ENCODE measurements at regions not wholly inside any gene's neighbourhood (a gene's known extent, or its start where the extent isn't known, plus 50 kb on each side); places are given as distances from the start of the nearest gene placed in this dataset.
A peak's percentile ranks its signal among the peaks of the same experiment; 100 is the strongest.

- TF ChIP-seq CTCF (conservative IDR thresholded peaks at IDR 0.05; ENCODE audit: low read depth, low read length): no peak
- H3K4me3 ChIP-seq (ENCODE audit: low read depth, low read length): no peak overlapping the region
- DNase-seq (ENCODE audit: low read depth): no peak
Measured at GRCh38 chr3:105235785-105236184, 130.9 kb upstream of the ALCAM start.

- DNase-seq (ENCODE audit: low read depth): no peak
- no peak for TF ChIP-seq CTCF (conservative IDR thresholded peaks at IDR 0.05; ENCODE audit: low read depth, low read length)
- no peak overlapping the region for H3K4me3 ChIP-seq (ENCODE audit: low read depth, low read length)
Measured at GRCh38 chr3:105238367-105238766, 128.3 kb upstream of the ALCAM start.

GRCh38 chr3:105243076-105243475, 123.6 kb upstream of the ALCAM start:
- TF ChIP-seq CTCF (conservative IDR thresholded peaks at IDR 0.05; ENCODE audit: low read depth, low read length): no peak
- no peak overlapping the region for H3K4me3 ChIP-seq (ENCODE audit: low read depth, low read length)
- no peak for DNase-seq (ENCODE audit: low read depth)

- H3K4me3 ChIP-seq (ENCODE audit: low read depth, low read length): no peak overlapping the region
- no peak for DNase-seq (ENCODE audit: low read depth)
- no peak for TF ChIP-seq CTCF (conservative IDR thresholded peaks at IDR 0.05; ENCODE audit: low read depth, low read length)
Measured at GRCh38 chr3:105246536-105246935, 120.2 kb upstream of the ALCAM start.

GRCh38 chr3:105253225-105253624, 113.5 kb upstream of the ALCAM start:
- TF ChIP-seq CTCF (conservative IDR thresholded peaks at IDR 0.05; ENCODE audit: low read depth, low read length): no peak

GRCh38 chr3:105254154-105254553, 112.6 kb upstream of the ALCAM start:
- no peak overlapping the region for H3K4me3 ChIP-seq (ENCODE audit: low read depth, low read length)
- TF ChIP-seq CTCF (conservative IDR thresholded peaks at IDR 0.05; ENCODE audit: low read depth, low read length): no peak
- no peak for DNase-seq (ENCODE audit: low read depth)

More at GRCh38 chr3:105253225-105253624, 113.5 kb upstream of the ALCAM start:
- DNase-seq (ENCODE audit: low read depth): peak; percentile 50
- H3K4me3 ChIP-seq (ENCODE audit: low read depth, low read length): no peak overlapping the region

GRCh38 chr3:105255350-105255749, 111.4 kb upstream of the ALCAM start:
- no peak for TF ChIP-seq CTCF (conservative IDR thresholded peaks at IDR 0.05; ENCODE audit: low read depth, low read length)

More at GRCh38 chr3:105255350-105255749, 111.4 kb upstream of the ALCAM start:
- H3K4me3 ChIP-seq (ENCODE audit: low read depth, low read length): no peak overlapping the region
- no peak for DNase-seq (ENCODE audit: low read depth)
